OCI-LY1 (cell line): ENCODE measurements at regions not wholly inside any gene's neighbourhood (a gene's known extent, or its start where the extent isn't known, plus 50 kb on each side); places are given as distances from the start of the nearest gene placed in this dataset.

Source experiments
- EZH2 ChIP-seq: fragments of 200-600 bp; sonication (generic), shearing (Covaris generic); IDR thresholded peaks from 2 replicates; pipeline ENCODE4 v1.8.0; 2017; ENCODE audit warnings: borderline replicate concordance, mixed run types, mild to moderate bottlenecking, antibody characterized with exemption, low read length, moderate library complexity, mixed read lengths
- TF ChIP-seq, protein P1 (sequence below): fragments of 200-600 bp; sonication (generic), shearing (Covaris generic); IDR thresholded peaks from 2 replicates; pipeline ENCODE4 v1.5.1; 2017; ENCODE audit warnings: mild to moderate bottlenecking, antibody characterized with exemption, low read length, moderate library complexity, mixed read lengths

DNA sequence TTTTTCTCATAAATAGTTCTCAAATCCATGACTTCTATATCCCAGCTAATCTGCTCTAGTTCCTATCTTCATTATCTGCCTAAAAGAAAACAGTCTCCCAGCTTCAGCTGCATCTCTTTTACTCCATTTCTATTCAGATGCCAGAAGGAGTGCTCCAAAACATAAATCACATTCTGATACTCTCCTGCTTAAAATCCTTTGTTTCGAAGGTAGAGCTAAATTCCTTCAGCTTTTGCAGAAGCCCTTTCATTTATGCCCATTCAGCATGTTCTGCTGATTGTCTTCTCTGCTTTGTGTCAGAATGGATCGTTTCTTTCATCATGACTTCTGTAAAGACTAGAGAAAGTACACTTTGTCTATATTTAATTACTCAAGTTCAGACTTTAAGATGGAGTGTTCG lies 440.1 kb upstream of the SMIM31 start:
- TF ChIP-seq EZH2, result no peak
- TF ChIP-seq, protein P1, sequence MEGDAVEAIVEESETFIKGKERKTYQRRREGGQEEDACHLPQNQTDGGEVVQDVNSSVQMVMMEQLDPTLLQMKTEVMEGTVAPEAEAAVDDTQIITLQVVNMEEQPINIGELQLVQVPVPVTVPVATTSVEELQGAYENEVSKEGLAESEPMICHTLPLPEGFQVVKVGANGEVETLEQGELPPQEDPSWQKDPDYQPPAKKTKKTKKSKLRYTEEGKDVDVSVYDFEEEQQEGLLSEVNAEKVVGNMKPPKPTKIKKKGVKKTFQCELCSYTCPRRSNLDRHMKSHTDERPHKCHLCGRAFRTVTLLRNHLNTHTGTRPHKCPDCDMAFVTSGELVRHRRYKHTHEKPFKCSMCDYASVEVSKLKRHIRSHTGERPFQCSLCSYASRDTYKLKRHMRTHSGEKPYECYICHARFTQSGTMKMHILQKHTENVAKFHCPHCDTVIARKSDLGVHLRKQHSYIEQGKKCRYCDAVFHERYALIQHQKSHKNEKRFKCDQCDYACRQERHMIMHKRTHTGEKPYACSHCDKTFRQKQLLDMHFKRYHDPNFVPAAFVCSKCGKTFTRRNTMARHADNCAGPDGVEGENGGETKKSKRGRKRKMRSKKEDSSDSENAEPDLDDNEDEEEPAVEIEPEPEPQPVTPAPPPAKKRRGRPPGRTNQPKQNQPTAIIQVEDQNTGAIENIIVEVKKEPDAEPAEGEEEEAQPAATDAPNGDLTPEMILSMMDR, result no peak
